ENCODE measurements at regions not wholly inside any gene's neighbourhood (a gene's known extent, or its start where the extent isn't known, plus 50 kb on each side); places are given as distances from the start of the nearest gene placed in this dataset.

DNA sequence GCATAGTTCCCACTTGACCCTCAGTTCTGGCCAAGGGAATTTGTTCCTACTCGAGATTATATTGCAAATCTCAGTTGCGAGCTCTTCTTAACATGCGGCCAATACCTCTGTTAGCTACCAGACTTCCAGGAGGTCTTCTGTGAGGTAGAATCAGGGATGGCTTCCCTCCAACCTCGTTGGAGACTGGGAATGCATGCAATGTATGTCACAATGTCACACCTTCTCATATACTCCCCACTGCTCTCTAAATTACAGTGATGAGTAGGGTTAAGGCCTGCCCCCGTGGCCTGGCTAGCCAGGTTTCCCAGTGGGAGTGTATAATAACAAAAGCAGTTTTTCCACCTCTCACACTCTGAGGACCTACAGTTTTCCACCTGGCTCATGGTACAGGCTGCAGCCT is 1962.5 kb downstream of the ARAP2 start:
- H3K9ac ChIP-seq, result no peak overlapping the region
- H3K9me3 ChIP-seq (ENCODE audit: low read depth), result no peaks in the 10 kb centered on the region
- no peaks in the 10 kb centered on the region for H3F3A ChIP-seq (ENCODE audit: insufficient read depth)
- TF ChIP-seq EZH2phosphoT487 (IDR thresholded peaks at IDR 0.05; ENCODE audit: insufficient read depth, low read depth) (no peak), EZH2 (IDR thresholded peaks at IDR 0.05; ENCODE audit: insufficient read depth, poor library complexity, severe bottlenecking) (no peak)
- no peak overlapping the region for H3K4me3 ChIP-seq
- no peak overlapping the region for H3K27ac ChIP-seq
- H3K9me2 ChIP-seq (ENCODE audit: insufficient read depth), result no peaks in the 10 kb centered on the region
- in situ Hi-C loops (cut with MboI), result no loop called here
- H3K27me3 ChIP-seq (replicated peaks; ENCODE audit: insufficient read depth), result no peaks in the 10 kb centered on the region
- no peaks in the 10 kb centered on the region for H3K79me2 ChIP-seq (ENCODE audit: insufficient read depth)
- no peaks in the 10 kb centered on the region for H4K20me1 ChIP-seq (ENCODE audit: insufficient read depth)
- no peaks in the 10 kb centered on the region for H3K36me3 ChIP-seq (ENCODE audit: low read depth)
- WGBS, 2 experiments (ENCODE audit: low coverage in 1 of 2, low lambda C conversion rate in 2 of 2, missing lambda C conversion rate in 2 of 2), result 50 to 54% methylated on average over 5 of the region's 5 CpGs
- no peaks in the 10 kb centered on the region for H3K4me1 ChIP-seq (ENCODE audit: insufficient read depth)
- no peak overlapping the region for H2AFZ ChIP-seq
- no peak for DNase-seq
- H3K4me2 ChIP-seq (ENCODE audit: unreplicated experiment), result no peak overlapping the region

DNA sequence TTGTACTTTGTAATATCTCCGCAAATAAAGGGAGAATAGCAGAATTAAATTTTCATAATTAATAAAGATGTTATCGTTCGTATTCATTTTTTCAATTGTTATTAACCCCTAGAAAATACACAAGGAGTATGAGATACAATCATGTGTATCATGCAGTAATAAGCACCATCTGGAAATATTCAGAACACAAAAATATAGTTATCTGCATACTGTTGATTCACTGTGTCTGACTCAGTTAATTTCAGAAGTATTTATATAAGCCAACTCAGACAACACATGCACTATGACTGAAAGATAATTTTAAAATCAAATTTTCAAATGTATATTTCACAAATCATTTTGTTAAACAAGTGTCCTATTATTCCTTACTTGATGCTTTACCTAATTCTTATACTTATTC is 1954.8 kb downstream of the ARAP2 start:
- 78 to 80% methylated on average over 3 of the region's 3 CpGs for whole genome bisulfite sequencing, 2 experiments (ENCODE audit: low coverage in 1 of 2, low lambda C conversion rate in 2 of 2, missing lambda C conversion rate in 2 of 2)
- Histone ChIP-seq H3K4me1 (ENCODE audit: insufficient read depth) (no peaks in the 10 kb centered on the region), H3K4me2 (ENCODE audit: unreplicated experiment) (no peak overlapping the region), H3K9ac (no peak overlapping the region), H4K20me1 (ENCODE audit: insufficient read depth) (no peaks in the 10 kb centered on the region), H3K9me3 (ENCODE audit: low read depth) (no peaks in the 10 kb centered on the region), H3F3A (ENCODE audit: insufficient read depth) (no peaks in the 10 kb centered on the region), H3K4me3 (no peak overlapping the region), H3K27me3 (replicated peaks; ENCODE audit: insufficient read depth) (no peaks in the 10 kb centered on the region), H2AFZ (no peak overlapping the region), H3K9me2 (ENCODE audit: insufficient read depth) (no peaks in the 10 kb centered on the region), H3K79me2 (ENCODE audit: insufficient read depth) (no peaks in the 10 kb centered on the region), H3K36me3 (ENCODE audit: low read depth) (no peaks in the 10 kb centered on the region), H3K27ac (no peak overlapping the region)
- peak; percentile 13 for DNase-seq
- TF ChIP-seq EZH2 (IDR thresholded peaks at IDR 0.05; ENCODE audit: insufficient read depth, poor library complexity, severe bottlenecking) (no peak), EZH2phosphoT487 (IDR thresholded peaks at IDR 0.05; ENCODE audit: insufficient read depth, low read depth) (no peak)
- in situ Hi-C loops (cut with MboI), result no loop called here

DNA sequence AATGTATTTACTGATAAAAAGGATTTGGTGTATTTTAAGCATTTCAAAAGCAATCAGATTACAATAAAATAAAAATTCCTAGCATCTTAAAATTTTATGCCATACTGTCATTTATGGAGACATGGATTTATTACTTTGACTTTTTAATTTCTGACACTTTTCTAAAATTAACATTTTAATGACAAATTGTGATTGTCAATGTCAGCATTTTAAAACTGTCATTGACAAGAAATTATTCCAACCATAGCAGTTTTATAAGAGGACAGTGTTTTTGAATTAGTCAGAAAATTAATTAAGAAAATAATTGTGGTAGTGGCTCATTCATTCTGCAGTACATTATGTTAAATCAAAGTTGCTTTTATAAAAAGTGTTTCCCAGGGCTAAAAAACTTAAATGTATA is 1954.4 kb downstream of the ARAP2 start:
- Histone ChIP-seq H4K20me1 (ENCODE audit: insufficient read depth) (no peaks in the 10 kb centered on the region), H3F3A (ENCODE audit: insufficient read depth) (no peaks in the 10 kb centered on the region), H3K9ac (no peak overlapping the region), H3K79me2 (ENCODE audit: insufficient read depth) (no peaks in the 10 kb centered on the region), H3K36me3 (ENCODE audit: low read depth) (no peaks in the 10 kb centered on the region), H3K27ac (no peak overlapping the region), H3K4me1 (ENCODE audit: insufficient read depth) (no peaks in the 10 kb centered on the region), H3K9me3 (ENCODE audit: low read depth) (no peaks in the 10 kb centered on the region), H3K4me3 (no peak overlapping the region), H3K4me2 (ENCODE audit: unreplicated experiment) (no peak overlapping the region), H2AFZ (no peak overlapping the region), H3K9me2 (ENCODE audit: insufficient read depth) (no peaks in the 10 kb centered on the region), H3K27me3 (replicated peaks; ENCODE audit: insufficient read depth) (no peaks in the 10 kb centered on the region)
- no peak for DNase-seq
- TF ChIP-seq EZH2 (IDR thresholded peaks at IDR 0.05; ENCODE audit: insufficient read depth, poor library complexity, severe bottlenecking), result no peak
- no peak for TF ChIP-seq EZH2phosphoT487 (IDR thresholded peaks at IDR 0.05; ENCODE audit: insufficient read depth, low read depth)
- in situ Hi-C loops (cut with MboI), result no loop called here

DNA sequence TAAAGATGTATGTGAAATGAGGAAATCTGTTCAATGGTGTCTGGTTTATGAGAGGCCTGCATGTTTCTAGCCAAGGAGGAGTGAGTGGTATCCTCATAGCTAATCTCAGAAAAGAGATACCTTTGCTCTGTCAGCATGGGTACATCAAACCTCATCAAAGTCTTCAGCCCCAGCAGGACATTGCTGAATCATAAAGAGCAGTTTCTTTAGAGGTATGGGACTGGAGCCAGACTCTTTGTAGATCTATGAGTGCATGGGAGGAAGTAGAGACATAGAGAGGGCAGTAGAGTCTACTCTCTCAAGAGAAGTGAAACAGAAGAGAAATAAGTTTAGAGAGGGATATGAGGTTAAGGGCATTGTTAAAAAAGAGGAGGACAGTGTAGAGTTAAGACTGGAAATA is 1950.9 kb downstream of the ARAP2 start:
- H2AFZ ChIP-seq, result no peak overlapping the region
- TF ChIP-seq EZH2 (IDR thresholded peaks at IDR 0.05; ENCODE audit: insufficient read depth, poor library complexity, severe bottlenecking), result no peak
- TF ChIP-seq EZH2phosphoT487 (IDR thresholded peaks at IDR 0.05; ENCODE audit: insufficient read depth, low read depth), result no peak
- in situ Hi-C loops (cut with MboI), result no loop called here
- H3K79me2 ChIP-seq (ENCODE audit: insufficient read depth), result no peaks in the 10 kb centered on the region
- no peaks in the 10 kb centered on the region for H3K27me3 ChIP-seq (replicated peaks; ENCODE audit: insufficient read depth)
- no peak for DNase-seq
- H3K27ac ChIP-seq, result no peak overlapping the region
- H3F3A ChIP-seq (ENCODE audit: insufficient read depth), result no peaks in the 10 kb centered on the region
- H3K4me1 ChIP-seq (ENCODE audit: insufficient read depth), result no peaks in the 10 kb centered on the region
- H3K36me3 ChIP-seq (ENCODE audit: low read depth), result no peaks in the 10 kb centered on the region
- H3K4me2 ChIP-seq (ENCODE audit: unreplicated experiment), result no peak overlapping the region
- no peaks in the 10 kb centered on the region for H3K9me2 ChIP-seq (ENCODE audit: insufficient read depth)
- H4K20me1 ChIP-seq (ENCODE audit: insufficient read depth), result no peaks in the 10 kb centered on the region
- no peak overlapping the region for H3K9ac ChIP-seq
- no peak overlapping the region for H3K4me3 ChIP-seq
- H3K9me3 ChIP-seq (ENCODE audit: low read depth), result no peaks in the 10 kb centered on the region

DNA sequence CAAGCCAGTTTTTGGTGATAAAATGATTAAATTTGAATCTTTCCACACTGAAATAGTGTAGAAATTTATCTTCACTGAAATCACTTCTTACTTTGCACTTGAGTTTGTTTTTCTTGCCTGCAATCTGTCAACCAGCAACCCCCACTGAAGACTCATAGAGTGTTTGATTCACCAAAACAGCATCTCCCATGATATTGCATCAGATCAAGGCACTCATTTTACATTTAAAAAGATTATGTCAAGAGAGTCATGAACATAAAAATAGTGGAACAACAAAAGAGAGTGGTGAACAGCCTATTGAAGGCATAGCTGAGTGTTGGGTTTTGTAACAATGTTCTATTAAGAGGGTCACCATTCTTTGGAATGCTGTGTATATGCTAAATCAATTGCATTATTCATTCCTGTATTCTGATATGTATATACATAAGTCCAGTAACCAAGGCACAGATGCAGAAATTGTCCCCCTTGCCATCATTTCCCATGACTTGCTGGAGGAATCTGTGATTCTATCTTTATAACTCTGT is 1934.9 kb downstream of the ARAP2 start:
- H3K27ac ChIP-seq, result no peak overlapping the region
- H4K20me1 ChIP-seq (ENCODE audit: insufficient read depth), result no peaks in the 10 kb centered on the region
- H3K9me3 ChIP-seq (ENCODE audit: low read depth), result no peaks in the 10 kb centered on the region
- H3K9me2 ChIP-seq (ENCODE audit: insufficient read depth), result no peaks in the 10 kb centered on the region
- no peaks in the 10 kb centered on the region for H3K79me2 ChIP-seq (ENCODE audit: insufficient read depth)
- no peak overlapping the region for H3K9ac ChIP-seq
- H3F3A ChIP-seq (ENCODE audit: insufficient read depth), result no peaks in the 10 kb centered on the region
- no peak overlapping the region for H3K4me2 ChIP-seq (ENCODE audit: unreplicated experiment)
- no peak overlapping the region for H2AFZ ChIP-seq
- H3K36me3 ChIP-seq (ENCODE audit: low read depth), result no peaks in the 10 kb centered on the region
- peak; percentile 6 for DNase-seq
- H3K4me1 ChIP-seq (ENCODE audit: insufficient read depth), result no peaks in the 10 kb centered on the region
- TF ChIP-seq EZH2 (IDR thresholded peaks at IDR 0.05; ENCODE audit: insufficient read depth, poor library complexity, severe bottlenecking) (no peak), EZH2phosphoT487 (IDR thresholded peaks at IDR 0.05; ENCODE audit: insufficient read depth, low read depth) (no peak)
- in situ Hi-C loops (cut with MboI), result no loop called here
- H3K27me3 ChIP-seq (replicated peaks; ENCODE audit: insufficient read depth), result no peaks in the 10 kb centered on the region
- H3K4me3 ChIP-seq, result no peak overlapping the region
